A673 (cell line): ENCODE measurements at regions not wholly inside any gene's neighbourhood (a gene's known extent, or its start where the extent isn't known, plus 50 kb on each side); places are given as distances from the start of the nearest gene placed in this dataset.

ENCODE experiments used
- EZH2 ChIP-seq: fragments of 200-600 bp; sonication (generic); IDR thresholded peaks from 2 replicates; pipeline ENCODE4 v1.6.1; 2017; ENCODE audit warnings: borderline replicate concordance, low read depth, mild to moderate bottlenecking, mixed read lengths, antibody characterized with exemption, low read length; ENCODE audit not compliant: poor library complexity, severe bottlenecking
- TF ChIP-seq, protein P1 (sequence below): fragments of 300-800, 200-600 bp; sonication (generic); conservative IDR thresholded peaks from 2 replicates; pipeline ENCODE4 v1.5.1; 2017; ENCODE audit warnings: low read depth, mild to moderate bottlenecking, antibody characterized with exemption, low read length, moderate library complexity, mixed read lengths

DNA sequence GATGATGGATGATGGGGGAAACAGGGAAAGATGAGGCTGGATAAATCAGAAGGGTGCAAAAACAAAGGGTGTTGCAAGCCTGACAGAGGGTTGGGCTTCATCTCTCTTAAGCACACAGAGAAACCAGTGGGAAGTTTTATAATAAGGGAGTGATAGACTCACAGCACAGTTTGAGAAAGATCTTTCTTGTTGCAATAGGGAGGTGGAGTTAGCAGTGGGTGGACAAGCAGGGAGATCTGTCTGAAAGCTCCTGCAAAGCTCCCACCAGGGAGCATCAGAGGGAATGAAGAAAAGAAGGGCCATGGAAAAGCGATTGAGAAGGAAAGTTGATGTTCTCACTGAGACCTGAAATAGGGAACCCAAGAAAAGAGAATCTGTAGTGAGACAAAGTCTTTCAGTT lies 64.9 kb downstream of the BOD1L2 start:
- TF ChIP-seq, protein P1, sequence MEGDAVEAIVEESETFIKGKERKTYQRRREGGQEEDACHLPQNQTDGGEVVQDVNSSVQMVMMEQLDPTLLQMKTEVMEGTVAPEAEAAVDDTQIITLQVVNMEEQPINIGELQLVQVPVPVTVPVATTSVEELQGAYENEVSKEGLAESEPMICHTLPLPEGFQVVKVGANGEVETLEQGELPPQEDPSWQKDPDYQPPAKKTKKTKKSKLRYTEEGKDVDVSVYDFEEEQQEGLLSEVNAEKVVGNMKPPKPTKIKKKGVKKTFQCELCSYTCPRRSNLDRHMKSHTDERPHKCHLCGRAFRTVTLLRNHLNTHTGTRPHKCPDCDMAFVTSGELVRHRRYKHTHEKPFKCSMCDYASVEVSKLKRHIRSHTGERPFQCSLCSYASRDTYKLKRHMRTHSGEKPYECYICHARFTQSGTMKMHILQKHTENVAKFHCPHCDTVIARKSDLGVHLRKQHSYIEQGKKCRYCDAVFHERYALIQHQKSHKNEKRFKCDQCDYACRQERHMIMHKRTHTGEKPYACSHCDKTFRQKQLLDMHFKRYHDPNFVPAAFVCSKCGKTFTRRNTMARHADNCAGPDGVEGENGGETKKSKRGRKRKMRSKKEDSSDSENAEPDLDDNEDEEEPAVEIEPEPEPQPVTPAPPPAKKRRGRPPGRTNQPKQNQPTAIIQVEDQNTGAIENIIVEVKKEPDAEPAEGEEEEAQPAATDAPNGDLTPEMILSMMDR = no peak
- TF ChIP-seq EZH2 = no peak
